ENCODE measurements at regions not wholly inside any gene's neighbourhood (a gene's known extent, or its start where the extent isn't known, plus 50 kb on each side); places are given as distances from the start of the nearest gene placed in this dataset.

GRCh38 chr2:76307495-76307894 lies 596.8 kb upstream of the GCFC2 start:
- ATAC-seq (ENCODE audit: low FRiP score), result no peak
- no peak for DNase-seq (ENCODE audit: low spot score)
- no peak for TF ChIP-seq CTCF (IDR thresholded peaks at IDR 0.05)

GRCh38 chr2:76298041-76298440 lies 587.3 kb upstream of the GCFC2 start:
- no peak for ATAC-seq (ENCODE audit: low FRiP score)
- no peak for DNase-seq (ENCODE audit: low spot score)
- no peak for TF ChIP-seq CTCF (IDR thresholded peaks at IDR 0.05)

- DNase-seq (ENCODE audit: low spot score), result no peak
- TF ChIP-seq CTCF (IDR thresholded peaks at IDR 0.05), result no peak
- no peak for ATAC-seq (ENCODE audit: low FRiP score)
These were observed 585.7 kb upstream of the GCFC2 start for GRCh38 chr2:76296438-76296837.

- ATAC-seq (ENCODE audit: low FRiP score), result no peak
- no peak for DNase-seq (ENCODE audit: low spot score)
- no peak for TF ChIP-seq CTCF (IDR thresholded peaks at IDR 0.05)
These were observed 585.0 kb upstream of the GCFC2 start for GRCh38 chr2:76295762-76296161.

GRCh38 chr2:76288598-76288997 lies 577.9 kb upstream of the GCFC2 start:
- TF ChIP-seq CTCF (IDR thresholded peaks at IDR 0.05), result no peak
- DNase-seq (ENCODE audit: low spot score) (no peak), ATAC-seq (ENCODE audit: low FRiP score) (no peak)

- no peak for TF ChIP-seq CTCF (IDR thresholded peaks at IDR 0.05)
- ATAC-seq (ENCODE audit: low FRiP score) (no peak), DNase-seq (ENCODE audit: low spot score) (no peak)
These were observed 577.4 kb upstream of the GCFC2 start for GRCh38 chr2:76288146-76288545.

GRCh38 chr2:76283350-76283749 lies 572.6 kb upstream of the GCFC2 start:
- ATAC-seq (ENCODE audit: low FRiP score) (no peak), DNase-seq (ENCODE audit: low spot score) (no peak)
- TF ChIP-seq CTCF (IDR thresholded peaks at IDR 0.05), result no peak

Data from omental fat pad (tissue), 3 donors.